ENCODE measurements at regions not wholly inside any gene's neighbourhood (a gene's known extent, or its start where the extent isn't known, plus 50 kb on each side); places are given as distances from the start of the nearest gene placed in this dataset.

DNA sequence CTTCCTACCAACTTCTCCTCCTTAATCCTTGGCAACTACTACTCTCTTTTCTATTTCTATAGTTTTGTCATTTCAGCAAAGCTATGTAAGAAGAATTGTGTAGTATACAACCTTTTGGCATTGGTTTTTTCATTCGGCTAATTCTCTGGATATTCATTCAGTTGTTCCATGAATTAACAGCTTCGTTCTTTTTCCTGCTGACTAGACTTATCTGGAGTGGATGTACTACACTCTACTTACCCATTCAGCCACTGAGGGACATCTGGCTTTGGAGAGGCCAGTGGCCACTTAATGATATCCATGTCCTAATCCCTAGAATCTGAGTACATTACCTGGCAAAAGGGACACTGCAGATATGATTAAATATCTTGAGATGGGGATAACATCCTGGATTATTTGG is 623.9 kb downstream of the DOK5 start:
- TF ChIP-seq, protein P1, sequence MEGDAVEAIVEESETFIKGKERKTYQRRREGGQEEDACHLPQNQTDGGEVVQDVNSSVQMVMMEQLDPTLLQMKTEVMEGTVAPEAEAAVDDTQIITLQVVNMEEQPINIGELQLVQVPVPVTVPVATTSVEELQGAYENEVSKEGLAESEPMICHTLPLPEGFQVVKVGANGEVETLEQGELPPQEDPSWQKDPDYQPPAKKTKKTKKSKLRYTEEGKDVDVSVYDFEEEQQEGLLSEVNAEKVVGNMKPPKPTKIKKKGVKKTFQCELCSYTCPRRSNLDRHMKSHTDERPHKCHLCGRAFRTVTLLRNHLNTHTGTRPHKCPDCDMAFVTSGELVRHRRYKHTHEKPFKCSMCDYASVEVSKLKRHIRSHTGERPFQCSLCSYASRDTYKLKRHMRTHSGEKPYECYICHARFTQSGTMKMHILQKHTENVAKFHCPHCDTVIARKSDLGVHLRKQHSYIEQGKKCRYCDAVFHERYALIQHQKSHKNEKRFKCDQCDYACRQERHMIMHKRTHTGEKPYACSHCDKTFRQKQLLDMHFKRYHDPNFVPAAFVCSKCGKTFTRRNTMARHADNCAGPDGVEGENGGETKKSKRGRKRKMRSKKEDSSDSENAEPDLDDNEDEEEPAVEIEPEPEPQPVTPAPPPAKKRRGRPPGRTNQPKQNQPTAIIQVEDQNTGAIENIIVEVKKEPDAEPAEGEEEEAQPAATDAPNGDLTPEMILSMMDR (conservative IDR thresholded peaks at IDR 0.05): no peak
- TF ChIP-seq EZH2 (IDR thresholded peaks at IDR 0.05; ENCODE audit: low read depth): no peak

Data from PC-9 (cell line).